Gastrocnemius medialis (tissue), 4 donors: ENCODE measurements at regions not wholly inside any gene's neighbourhood (a gene's known extent, or its start where the extent isn't known, plus 50 kb on each side); places are given as distances from the start of the nearest gene placed in this dataset.

Experiments
- CTCF ChIP-seq, 5 experiments: fragments of 450-650 bp in 3 of 5; fragments of 200-600 bp in 2 of 5; sonication (generic) in 2 of 5; IDR thresholded peaks in 4 of 5; conservative IDR thresholded peaks in 1 of 5; 1 replicate in 4 of 5; 2 replicates in 1 of 5; pipeline ENCODE4 v1.5.1; 2016 to 2019; ENCODE audit warnings: antibody characterized with exemption in 5 of 5, mild to moderate bottlenecking in 3 of 5, moderate library complexity in 3 of 5
- POLR2A ChIP-seq, 2 donors: fragments of 450-650 bp; IDR thresholded peaks; one replicate each; pipeline ENCODE4 v1.6.1; 2017; ENCODE audit warnings: antibody characterized with exemption in 2 of 2, mild to moderate bottlenecking in 2 of 2, moderate library complexity in 2 of 2

- TF ChIP-seq CTCF (IDR thresholded peaks at IDR 0.05 in 4 of 5, conservative IDR thresholded peaks at IDR 0.05 in 1 of 5) (no peak), POLR2A (IDR thresholded peaks at IDR 0.05) (no peak)
Measured at GRCh38 chr2:185618625-185619024, 120.0 kb upstream of the FSIP2 start.
